ENCODE measurements at regions not wholly inside any gene's neighbourhood (a gene's known extent, or its start where the extent isn't known, plus 50 kb on each side); places are given as distances from the start of the nearest gene placed in this dataset.

DNA sequence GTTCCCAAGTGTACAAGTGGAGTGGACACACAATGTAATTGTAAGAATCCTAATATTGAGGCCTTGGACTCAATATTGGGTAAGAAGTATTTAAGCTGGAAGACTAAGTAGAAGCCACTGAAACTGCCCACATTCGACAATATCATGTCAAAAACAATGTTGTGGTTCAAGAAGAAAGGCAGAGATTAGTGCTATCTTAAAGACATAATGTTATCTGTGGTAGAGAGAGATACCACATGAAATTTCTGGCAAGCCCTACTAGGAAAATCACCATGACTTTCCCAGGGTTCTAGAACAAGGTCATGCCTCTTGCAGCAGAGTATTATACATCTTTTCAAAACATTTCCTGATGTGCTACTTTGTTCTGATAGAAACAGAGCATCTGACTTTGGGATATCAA, 192.6 kb downstream of the RAP2B start:
- TF ChIP-seq POLR2A (IDR thresholded peaks at IDR 0.05): no peak
- no peak for TF ChIP-seq CTCF (IDR thresholded peaks at IDR 0.05)

All from breast epithelium (tissue), 3 donors.